ENCODE measurements at regions not wholly inside any gene's neighbourhood (a gene's known extent, or its start where the extent isn't known, plus 50 kb on each side); places are given as distances from the start of the nearest gene placed in this dataset.

DNA sequence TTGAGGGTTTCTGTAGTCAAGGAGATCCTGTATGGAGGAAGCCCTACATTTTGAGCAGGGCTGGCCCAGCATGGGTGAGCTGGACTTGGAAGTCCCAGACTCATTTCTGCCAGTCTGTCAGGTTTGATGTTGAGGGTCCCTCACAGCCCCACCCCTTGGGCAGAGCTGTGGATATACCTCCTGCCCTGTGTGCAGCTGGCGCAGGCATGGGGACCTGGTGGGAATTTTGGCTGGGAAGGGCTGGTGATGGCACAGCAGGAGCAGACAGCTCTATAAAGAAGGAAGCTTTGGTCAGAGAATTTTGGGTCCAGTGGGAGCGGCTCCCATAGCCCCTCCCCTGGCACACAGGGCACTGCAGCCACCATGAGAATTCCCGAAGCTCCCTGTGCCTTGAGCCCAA, 482.6 kb downstream of the RPS24 start:
- no peaks in the 10 kb centered on the region for H3K27me3 ChIP-seq (ENCODE audit: insufficient read depth, insufficient read length)
- no peaks in the 10 kb centered on the region for H3K4me1 ChIP-seq (ENCODE audit: insufficient read depth, insufficient read length)
- TF ChIP-seq SUZ12 (IDR thresholded peaks at IDR 0.05; ENCODE audit: extremely low read depth, insufficient read depth, insufficient read length) (no peak), YY1 (IDR thresholded peaks at IDR 0.05; ENCODE audit: insufficient read depth, insufficient read length) (no peak), ZNF274 (IDR thresholded peaks at IDR 0.05; ENCODE audit: low read depth, low read length) (no peak)
- DNase-seq (ENCODE audit: low read depth, low spot score): no peak
- H3K9me3 ChIP-seq (ENCODE audit: insufficient read depth, low read length): no peaks in the 10 kb centered on the region
- H3K4me3 ChIP-seq (ENCODE audit: insufficient read length, low read depth): no peak overlapping the region
- no peaks in the 10 kb centered on the region for H3K36me3 ChIP-seq (ENCODE audit: insufficient read depth, insufficient read length, low read length)
- H3K9ac ChIP-seq (ENCODE audit: insufficient read length, low read depth): no peak overlapping the region

DNA sequence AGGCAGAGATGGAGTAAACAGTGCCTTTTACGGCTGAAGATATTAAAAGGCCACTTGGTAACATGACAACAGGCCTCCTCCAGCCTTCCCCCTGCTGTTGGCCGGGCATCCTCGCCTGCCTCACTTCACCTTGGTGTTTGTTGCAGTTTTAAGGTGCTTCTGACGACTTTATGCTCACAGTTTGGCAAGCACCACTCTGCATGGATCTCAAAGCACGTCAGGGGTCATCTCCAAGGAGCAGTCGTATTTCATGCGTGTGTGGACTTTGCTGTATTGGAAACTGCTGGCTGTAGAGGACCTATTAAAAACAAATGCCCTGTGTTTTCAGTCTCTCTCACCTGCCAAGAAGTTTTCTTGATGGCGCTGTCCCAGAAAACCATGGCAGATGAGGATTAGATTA, 483.1 kb downstream of the RPS24 start:
- Histone ChIP-seq H3K27me3 (ENCODE audit: insufficient read depth, insufficient read length) (no peaks in the 10 kb centered on the region), H3K36me3 (ENCODE audit: insufficient read depth, insufficient read length, low read length) (no peaks in the 10 kb centered on the region), H3K9ac (ENCODE audit: insufficient read length, low read depth) (no peak overlapping the region), H3K4me3 (ENCODE audit: insufficient read length, low read depth) (no peak overlapping the region), H3K4me1 (ENCODE audit: insufficient read depth, insufficient read length) (no peaks in the 10 kb centered on the region), H3K9me3 (ENCODE audit: insufficient read depth, low read length) (no peaks in the 10 kb centered on the region)
- no peak for DNase-seq (ENCODE audit: low read depth, low spot score)
- no peak for TF ChIP-seq YY1 (IDR thresholded peaks at IDR 0.05; ENCODE audit: insufficient read depth, insufficient read length)
- no peak for TF ChIP-seq SUZ12 (IDR thresholded peaks at IDR 0.05; ENCODE audit: extremely low read depth, insufficient read depth, insufficient read length)
- no peak for TF ChIP-seq ZNF274 (IDR thresholded peaks at IDR 0.05; ENCODE audit: low read depth, low read length)

DNA sequence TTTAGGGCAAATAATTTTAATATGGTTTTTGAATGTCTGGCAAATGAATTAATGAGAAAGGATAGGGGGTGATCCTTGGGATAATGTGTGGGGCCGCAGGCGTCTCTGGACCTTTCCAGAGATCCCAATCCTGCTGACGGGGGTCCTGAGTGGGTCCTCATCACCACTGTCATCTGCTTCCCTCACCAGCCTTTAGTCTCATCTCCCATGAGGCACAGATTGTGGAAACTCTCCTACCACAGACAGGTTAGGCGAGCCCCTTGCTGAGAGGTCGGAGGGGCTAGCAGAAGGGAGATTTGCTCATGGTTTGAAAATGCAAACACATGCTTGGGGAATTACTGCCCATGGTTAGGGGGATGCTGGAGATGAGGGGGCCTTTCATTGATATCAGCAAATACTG, 484.6 kb downstream of the RPS24 start:
- Histone ChIP-seq H3K36me3 (ENCODE audit: insufficient read depth, insufficient read length, low read length) (no peaks in the 10 kb centered on the region), H3K9ac (ENCODE audit: insufficient read length, low read depth) (no peak overlapping the region), H3K9me3 (ENCODE audit: insufficient read depth, low read length) (no peaks in the 10 kb centered on the region), H3K4me3 (ENCODE audit: insufficient read length, low read depth) (no peak overlapping the region), H3K4me1 (ENCODE audit: insufficient read depth, insufficient read length) (no peaks in the 10 kb centered on the region), H3K27me3 (ENCODE audit: insufficient read depth, insufficient read length) (no peaks in the 10 kb centered on the region)
- no peak for DNase-seq (ENCODE audit: low read depth, low spot score)
- TF ChIP-seq ZNF274 (IDR thresholded peaks at IDR 0.05; ENCODE audit: low read depth, low read length) (no peak), SUZ12 (IDR thresholded peaks at IDR 0.05; ENCODE audit: extremely low read depth, insufficient read depth, insufficient read length) (no peak), YY1 (IDR thresholded peaks at IDR 0.05; ENCODE audit: insufficient read depth, insufficient read length) (no peak)

DNA sequence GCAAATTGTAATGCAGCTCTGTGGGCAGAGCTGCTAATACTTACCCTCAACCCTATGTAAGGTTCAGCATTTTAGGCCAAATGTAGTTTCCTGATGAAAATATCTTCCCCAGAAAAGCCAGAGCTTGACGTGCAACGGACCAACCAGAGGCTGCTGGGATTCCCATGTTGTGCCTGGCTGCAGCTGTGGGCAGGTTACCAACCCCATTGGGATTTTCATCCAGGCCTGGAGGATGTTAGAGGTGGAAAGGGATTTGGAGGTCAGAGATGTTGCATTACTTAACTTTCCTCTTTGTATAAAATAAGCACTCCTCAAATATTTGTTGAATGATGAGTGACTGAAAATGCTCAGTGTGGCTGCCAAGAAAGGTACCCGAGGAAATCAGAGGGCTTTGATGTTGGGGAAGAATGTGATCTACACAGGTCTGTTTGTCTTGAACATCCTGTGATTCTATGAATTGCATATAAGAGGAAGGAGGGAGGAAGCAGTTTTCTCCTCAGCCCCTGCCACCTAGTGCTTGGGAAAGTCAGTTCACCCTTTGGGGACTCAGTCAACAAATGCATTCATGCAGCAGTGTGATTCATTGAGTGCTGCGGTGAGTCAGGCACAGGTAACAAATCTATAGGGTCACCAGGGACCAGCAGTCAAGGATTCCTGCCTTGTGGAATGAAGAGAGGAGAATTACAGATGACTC, 487.2 kb downstream of the RPS24 start:
- H3K4me3 ChIP-seq (ENCODE audit: insufficient read length, low read depth): no peak overlapping the region
- H3K4me1 ChIP-seq (ENCODE audit: insufficient read depth, insufficient read length): no peaks in the 10 kb centered on the region
- TF ChIP-seq ZNF274 (IDR thresholded peaks at IDR 0.05; ENCODE audit: low read depth, low read length) (no peak), YY1 (IDR thresholded peaks at IDR 0.05; ENCODE audit: insufficient read depth, insufficient read length) (no peak), SUZ12 (IDR thresholded peaks at IDR 0.05; ENCODE audit: extremely low read depth, insufficient read depth, insufficient read length) (no peak)
- no peaks in the 10 kb centered on the region for H3K27me3 ChIP-seq (ENCODE audit: insufficient read depth, insufficient read length)
- no peak for DNase-seq (ENCODE audit: low read depth, low spot score)
- no peaks in the 10 kb centered on the region for H3K9me3 ChIP-seq (ENCODE audit: insufficient read depth, low read length)
- no peak overlapping the region for H3K9ac ChIP-seq (ENCODE audit: insufficient read length, low read depth)
- no peaks in the 10 kb centered on the region for H3K36me3 ChIP-seq (ENCODE audit: insufficient read depth, insufficient read length, low read length)

DNA sequence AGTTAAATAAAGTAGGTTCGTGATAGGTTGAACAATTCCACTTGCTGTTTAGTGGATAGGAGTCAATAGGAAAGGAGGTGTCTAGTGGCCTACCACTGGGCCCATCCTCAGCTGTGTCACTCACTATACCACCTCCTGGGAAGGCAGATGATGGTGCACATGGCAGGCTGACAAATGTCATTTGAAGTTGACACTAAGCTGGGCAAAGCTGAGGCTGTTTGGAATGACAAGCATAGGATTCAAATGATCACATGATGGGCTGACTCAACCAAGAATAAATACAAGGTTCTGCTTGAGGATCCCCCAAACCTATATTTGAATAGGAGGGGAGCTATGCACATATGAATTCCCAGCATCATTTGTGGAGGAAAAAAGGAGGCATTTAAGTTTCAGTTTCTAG, 489.8 kb downstream of the RPS24 start:
- Histone ChIP-seq H3K27me3 (ENCODE audit: insufficient read depth, insufficient read length) (no peaks in the 10 kb centered on the region), H3K36me3 (ENCODE audit: insufficient read depth, insufficient read length, low read length) (no peaks in the 10 kb centered on the region), H3K9me3 (ENCODE audit: insufficient read depth, low read length) (no peaks in the 10 kb centered on the region), H3K4me3 (ENCODE audit: insufficient read length, low read depth) (no peak overlapping the region), H3K9ac (ENCODE audit: insufficient read length, low read depth) (no peak overlapping the region), H3K4me1 (ENCODE audit: insufficient read depth, insufficient read length) (no peaks in the 10 kb centered on the region)
- no peak for DNase-seq (ENCODE audit: low read depth, low spot score)
- no peak for TF ChIP-seq YY1 (IDR thresholded peaks at IDR 0.05; ENCODE audit: insufficient read depth, insufficient read length)
- TF ChIP-seq SUZ12 (IDR thresholded peaks at IDR 0.05; ENCODE audit: extremely low read depth, insufficient read depth, insufficient read length): no peak
- no peak for TF ChIP-seq ZNF274 (IDR thresholded peaks at IDR 0.05; ENCODE audit: low read depth, low read length)

DNA sequence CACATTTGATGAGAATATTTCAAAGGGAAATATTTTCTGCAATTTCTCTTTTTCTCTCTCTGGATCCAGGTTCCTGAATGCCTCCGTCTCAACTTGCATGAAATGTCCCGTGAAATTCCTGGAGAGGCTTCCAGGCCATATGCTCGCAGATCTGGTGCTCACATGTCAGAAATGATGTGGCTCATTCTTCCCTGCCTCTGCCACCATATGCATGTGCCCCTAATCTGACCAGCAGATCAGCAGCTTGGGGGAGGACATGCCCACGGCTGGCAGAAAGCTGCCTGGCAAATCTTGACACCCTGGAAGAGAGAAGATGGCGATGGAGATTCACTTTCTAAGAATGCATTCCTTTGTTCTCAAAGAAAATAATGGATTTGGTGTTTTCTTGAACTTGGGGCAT, 490.7 kb downstream of the RPS24 start:
- no peak for DNase-seq (ENCODE audit: low read depth, low spot score)
- no peak overlapping the region for H3K9ac ChIP-seq (ENCODE audit: insufficient read length, low read depth)
- H3K4me1 ChIP-seq (ENCODE audit: insufficient read depth, insufficient read length): no peaks in the 10 kb centered on the region

DNA sequence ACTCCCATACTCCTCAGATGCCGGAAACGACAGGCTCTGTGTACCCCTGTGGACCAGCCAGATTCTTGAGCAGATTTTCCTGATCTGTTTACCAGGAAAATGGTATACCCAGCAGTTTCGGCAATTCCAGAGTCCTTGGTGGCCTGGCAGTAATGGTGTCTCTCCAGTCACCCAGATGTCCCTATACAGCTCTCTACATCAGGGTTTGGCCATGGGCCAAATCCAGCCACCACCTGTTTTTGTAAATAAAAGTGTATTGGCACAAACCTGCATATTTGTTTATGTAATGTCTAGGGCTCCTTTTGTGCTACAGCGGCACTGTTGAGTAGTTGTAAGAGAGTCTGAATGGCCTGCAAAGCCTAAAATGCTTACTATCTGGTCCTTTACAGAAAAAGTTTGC, 491.3 kb downstream of the RPS24 start:
- no peak overlapping the region for H3K9ac ChIP-seq (ENCODE audit: insufficient read length, low read depth)
- H3K4me1 ChIP-seq (ENCODE audit: insufficient read depth, insufficient read length): no peaks in the 10 kb centered on the region
- no peak for DNase-seq (ENCODE audit: low read depth, low spot score)

More for the DNA sequence above, 490.7 kb downstream of the RPS24 start:
- Histone ChIP-seq H3K9me3 (ENCODE audit: insufficient read depth, low read length) (no peaks in the 10 kb centered on the region), H3K36me3 (ENCODE audit: insufficient read depth, insufficient read length, low read length) (no peaks in the 10 kb centered on the region), H3K4me3 (ENCODE audit: insufficient read length, low read depth) (no peak overlapping the region), H3K27me3 (ENCODE audit: insufficient read depth, insufficient read length) (no peaks in the 10 kb centered on the region)
- TF ChIP-seq ZNF274 (IDR thresholded peaks at IDR 0.05; ENCODE audit: low read depth, low read length) (no peak), YY1 (IDR thresholded peaks at IDR 0.05; ENCODE audit: insufficient read depth, insufficient read length) (no peak), SUZ12 (IDR thresholded peaks at IDR 0.05; ENCODE audit: extremely low read depth, insufficient read depth, insufficient read length) (no peak)

More for the DNA sequence above, 491.3 kb downstream of the RPS24 start:
- no peak overlapping the region for H3K4me3 ChIP-seq (ENCODE audit: insufficient read length, low read depth)
- no peak for TF ChIP-seq YY1 (IDR thresholded peaks at IDR 0.05; ENCODE audit: insufficient read depth, insufficient read length)
- TF ChIP-seq ZNF274 (IDR thresholded peaks at IDR 0.05; ENCODE audit: low read depth, low read length): no peak
- TF ChIP-seq SUZ12 (IDR thresholded peaks at IDR 0.05; ENCODE audit: extremely low read depth, insufficient read depth, insufficient read length): no peak
- H3K36me3 ChIP-seq (ENCODE audit: insufficient read depth, insufficient read length, low read length): no peaks in the 10 kb centered on the region
- H3K27me3 ChIP-seq (ENCODE audit: insufficient read depth, insufficient read length): no peaks in the 10 kb centered on the region
- no peaks in the 10 kb centered on the region for H3K9me3 ChIP-seq (ENCODE audit: insufficient read depth, low read length)
